Inferior parietal cortex (tissue), 1 donor: ENCODE measurements at regions not wholly inside any gene's neighbourhood (a gene's known extent, or its start where the extent isn't known, plus 50 kb on each side); places are given as distances from the start of the nearest gene placed in this dataset.
"Not testable (repeated sequence)": the region's sequence is repeated elsewhere in the genome, so short reads cannot be mapped to it uniquely, and the experiment has no call there.

Source experiments
- DNase-seq: peaks from one replicate; pipeline ENCODE4 v3.0.0-alpha.2; 2016; ENCODE audit errors: extremely low spot score

- DNase-seq: not testable (repeated sequence)
Measured at GRCh38 chr13:57909833-57910232, 278.3 kb downstream of the PCDH17 start.

GRCh38 chr13:57918086-57918485 lies 286.5 kb downstream of the PCDH17 start:
- no peak for DNase-seq

- DNase-seq: no peak
Measured at GRCh38 chr13:57918913-57919312, 287.4 kb downstream of the PCDH17 start.

- no peak for DNase-seq
Measured at GRCh38 chr13:57925250-57925649, 293.7 kb downstream of the PCDH17 start.

- no peak for DNase-seq
Measured at GRCh38 chr13:57925751-57926150, 294.2 kb downstream of the PCDH17 start.

- no peak for DNase-seq
Measured at GRCh38 chr13:57932061-57932460, 300.5 kb downstream of the PCDH17 start.

- no peak for DNase-seq
Measured at GRCh38 chr13:57933606-57934005, 302.1 kb downstream of the PCDH17 start.

- DNase-seq: no peak
Measured at GRCh38 chr13:57935965-57936364, 304.4 kb downstream of the PCDH17 start.

- no peak for DNase-seq
Measured at GRCh38 chr13:57946361-57946760, 314.8 kb downstream of the PCDH17 start.

- DNase-seq: no peak
Measured at GRCh38 chr13:57948884-57949283, 317.3 kb downstream of the PCDH17 start.

- no peak for DNase-seq
Measured at GRCh38 chr13:57969951-57970350, 338.4 kb downstream of the PCDH17 start.

GRCh38 chr13:57970404-57970803 lies 338.9 kb downstream of the PCDH17 start:
- no peak for DNase-seq

- DNase-seq: no peak
Measured at GRCh38 chr13:57982782-57983181, 351.2 kb downstream of the PCDH17 start.

- no peak for DNase-seq
Measured at GRCh38 chr13:57988276-57988675, 356.7 kb downstream of the PCDH17 start.

- no peak for DNase-seq
Measured at GRCh38 chr13:57991041-57991440, 359.5 kb downstream of the PCDH17 start.

- no peak for DNase-seq
Measured at GRCh38 chr13:57992416-57992815, 360.9 kb downstream of the PCDH17 start.

GRCh38 chr13:57996717-57997116 lies 365.2 kb downstream of the PCDH17 start:
- DNase-seq: no peak

- DNase-seq: no peak
Measured at GRCh38 chr13:58004751-58005150, 373.2 kb downstream of the PCDH17 start.

GRCh38 chr13:58018020-58018419 lies 386.5 kb downstream of the PCDH17 start:
- no peak for DNase-seq

- no peak for DNase-seq
Measured at GRCh38 chr13:58018865-58019264, 387.3 kb downstream of the PCDH17 start.

- DNase-seq: no peak
Measured at GRCh38 chr13:58024103-58024502, 392.6 kb downstream of the PCDH17 start.

GRCh38 chr13:58025821-58026220 lies 394.3 kb downstream of the PCDH17 start:
- DNase-seq: no peak

GRCh38 chr13:58032676-58033460 lies 401.3 kb downstream of the PCDH17 start:
- no peak for DNase-seq

- no peak for DNase-seq
Measured at GRCh38 chr13:58043971-58044370, 412.4 kb downstream of the PCDH17 start.
